Small intestine (tissue), 7 donors: ENCODE measurements at regions not wholly inside any gene's neighbourhood (a gene's known extent, or its start where the extent isn't known, plus 50 kb on each side); places are given as distances from the start of the nearest gene placed in this dataset.

Source experiments
- DNase-seq, 2 donors: peaks; one replicate each; pipeline versions ENCODE4 v3.0.0 to v3.0.0-alpha.2; 2013
- FAIRE-seq: peaks from 2 replicates; lab custom pipeline; 2012; peaks lifted over from hg19 to GRCh38; lab: Jason Lieb, UNC
- H3K27ac ChIP-seq, 3 donors: one replicate each; pipeline ENCODE4 v1.5.1; 2013; ENCODE audit warnings: low read length in 2 of 3, mild to moderate bottlenecking in 2 of 3, control low read depth in 1 of 3, inconsistent platforms in 1 of 3, low read depth in 1 of 3, moderate library complexity in 1 of 3
- H3K27me3 ChIP-seq, 3 donors: one replicate each; pipeline ENCODE4 v1.6.1; 2013; ENCODE audit warnings: low read length in 3 of 3, inconsistent platforms in 1 of 3; ENCODE audit not compliant: control insufficient read depth in 3 of 3, insufficient read depth in 3 of 3
- H3K36me3 ChIP-seq, 3 donors: one replicate each; pipeline ENCODE4 v1.6.1; 2013; ENCODE audit warnings: low read length in 3 of 3, inconsistent platforms in 1 of 3, low read depth in 1 of 3, mild to moderate bottlenecking in 1 of 3, moderate library complexity in 1 of 3; ENCODE audit not compliant: control insufficient read depth in 3 of 3, insufficient read depth in 2 of 3
- H3K4me1 ChIP-seq, 3 donors: one replicate each; pipeline ENCODE4 v1.6.1; 2013; ENCODE audit warnings: low read length in 2 of 3, inconsistent platforms in 1 of 3, low read depth in 1 of 3, mild to moderate bottlenecking in 1 of 3, moderate library complexity in 1 of 3; ENCODE audit not compliant: control insufficient read depth in 3 of 3, insufficient read depth in 2 of 3
- H3K4me3 ChIP-seq, 3 donors: one replicate each; pipeline ENCODE4 v1.5.1; 2013; ENCODE audit warnings: low read length in 3 of 3, control low read depth in 1 of 3, inconsistent platforms in 1 of 3, low read depth in 1 of 3, mild to moderate bottlenecking in 1 of 3, moderate library complexity in 1 of 3
- H3K9me3 ChIP-seq, 2 donors: one replicate each; pipeline ENCODE4 v1.6.1; 2013; ENCODE audit warnings: low read depth in 1 of 2, low read length in 1 of 2; ENCODE audit not compliant: control insufficient read depth in 2 of 2, insufficient read depth in 1 of 2
- WGBS, 3 donors: extraction: QIAGEN DNeasy Blood & Tissue Kit; methylation state at CpG; one replicate each; pipeline ENCODE4 v1.1.7; 2013; 5-methylcytosine and 5-hydroxymethylcytosine counted together
- donor health status: healthy with polysubstance abuse.
- donor health status: control.
- donor health status: control.
- donor health status: Bipolar disorder and iron deficiency.
- donor health status: healthy.

DNA sequence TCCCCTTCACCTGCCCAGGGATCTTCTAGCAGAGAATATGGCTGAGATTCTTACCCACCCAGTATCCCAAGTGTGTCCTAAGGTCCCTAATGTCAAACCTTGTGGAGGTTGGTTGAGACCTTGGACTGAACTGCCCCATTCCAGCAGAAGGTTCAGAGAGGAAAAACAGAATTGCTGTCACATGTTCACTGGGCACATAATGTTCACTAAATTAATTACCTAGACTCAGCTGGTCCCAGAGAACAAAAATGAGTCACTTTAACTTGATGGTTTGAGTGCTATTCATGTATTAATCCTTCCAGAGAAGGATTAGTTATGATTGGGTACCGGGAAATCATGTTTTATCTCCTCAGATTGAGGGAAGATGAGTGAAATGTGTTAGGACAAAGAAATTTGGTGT is 171.3 kb upstream of the GADL1 start:
- Histone ChIP-seq H3K27ac (no peak overlapping the region), H3K4me1 (no peaks in the 10 kb centered on the region), H3K4me3 (no peak overlapping the region), H3K9me3 (no peaks in the 10 kb centered on the region), H3K27me3 (peaks cover 0 to 2% (median 2%) of the 10 kb centered on the region in 3 donors), H3K36me3 (no peaks in the 10 kb centered on the region)
- no peak for DNase-seq
- no peak for FAIRE-seq
- WGBS, 3 donors: 73 to 86% (median 76%) methylated on average over 1 of the region's 1 CpG

DNA sequence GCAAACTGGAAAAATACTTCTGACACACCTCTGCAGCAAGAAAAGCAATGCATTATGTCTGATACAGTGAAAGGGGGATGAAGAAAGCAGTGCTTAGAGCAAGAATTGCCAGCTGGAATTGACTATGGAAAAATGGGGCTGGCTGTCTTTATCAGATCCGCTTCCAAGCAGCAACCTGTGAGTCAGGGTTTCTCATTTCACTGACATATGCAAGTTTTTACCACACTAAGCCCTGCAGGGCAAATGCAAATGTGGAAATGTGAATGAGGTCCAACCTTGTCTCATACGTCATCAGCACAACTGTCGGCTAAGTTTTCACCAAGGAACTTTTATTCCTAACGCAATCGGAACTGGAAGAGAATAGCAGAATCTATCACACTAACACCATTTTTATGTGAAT is 172.5 kb upstream of the GADL1 start:
- FAIRE-seq: no peak

DNA sequence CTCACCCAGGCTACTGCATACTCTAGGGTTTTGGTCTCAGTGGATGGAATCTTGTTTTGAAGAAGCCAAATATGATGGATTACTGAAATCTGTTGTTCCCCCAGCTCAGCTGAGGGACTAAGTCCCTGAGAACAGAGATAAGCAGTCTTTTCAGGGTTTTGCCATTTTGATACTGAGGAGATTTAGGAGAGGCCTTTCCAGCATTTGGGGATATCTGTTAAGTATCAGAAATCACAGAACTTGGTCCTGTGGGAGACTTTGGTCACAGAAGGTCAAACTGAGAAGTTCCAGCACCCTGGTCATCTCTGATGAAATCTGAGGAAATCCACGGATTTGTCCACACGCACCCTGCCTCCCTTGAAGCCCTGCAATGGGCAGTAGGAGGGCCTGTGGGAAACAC is 181.0 kb upstream of the GADL1 start:
- peaks cover 0 to 7% of the 10 kb centered on the region in 2 donors for H3K9me3 ChIP-seq
- FAIRE-seq (no peak), DNase-seq (no peak)
- no peaks in the 10 kb centered on the region for H3K4me1 ChIP-seq
- H3K36me3 ChIP-seq: no peaks in the 10 kb centered on the region
- H3K4me3 ChIP-seq: no peak overlapping the region
- H3K27me3 ChIP-seq: no peaks in the 10 kb centered on the region
- H3K27ac ChIP-seq: no peak overlapping the region
- 81 to 95% (median 93%) methylated on average over 2 of the region's 2 CpGs for WGBS, 3 donors

More for the DNA sequence above, 172.5 kb upstream of the GADL1 start:
- Histone ChIP-seq H3K27ac (no peak overlapping the region), H3K36me3 (no peaks in the 10 kb centered on the region), H3K27me3 (peaks cover 0 to 2% (median 2%) of the 10 kb centered on the region in 3 donors), H3K4me3 (no peak overlapping the region), H3K4me1 (no peaks in the 10 kb centered on the region), H3K9me3 (no peaks in the 10 kb centered on the region)
- no peak for DNase-seq
- 67 to 83% (median 79%) methylated on average over 5 of the region's 5 CpGs for WGBS, 3 donors

DNA sequence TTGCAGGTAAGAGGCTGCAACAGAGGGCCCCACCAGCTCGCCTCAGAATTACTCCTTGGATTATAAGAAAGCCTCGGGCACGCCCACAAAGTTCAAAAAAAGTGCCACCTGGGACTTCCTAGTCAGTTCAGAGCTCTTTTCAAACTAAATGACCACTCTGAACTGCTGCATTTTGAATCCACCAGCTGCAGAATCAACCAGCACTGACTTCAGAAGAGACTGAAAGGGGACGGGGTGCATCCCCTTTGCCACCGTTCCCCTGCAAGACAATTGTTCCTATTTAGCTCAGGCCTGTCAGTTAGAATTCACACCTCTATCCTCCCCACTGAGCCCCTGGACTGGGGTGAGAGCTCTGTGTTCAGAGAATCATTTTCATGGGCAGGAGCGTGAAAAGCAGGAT is 181.4 kb upstream of the GADL1 start:
- no peaks in the 10 kb centered on the region for H3K27me3 ChIP-seq
- H3K4me3 ChIP-seq: no peak overlapping the region
- no peak for FAIRE-seq
- DNase-seq: no peak
- H3K36me3 ChIP-seq: no peaks in the 10 kb centered on the region
- H3K9me3 ChIP-seq: peaks cover 0 to 7% of the 10 kb centered on the region in 2 donors
- no peaks in the 10 kb centered on the region for H3K4me1 ChIP-seq
- WGBS, 3 donors: 65 to 76% (median 74%) methylated on average over 6 of the region's 6 CpGs
- H3K27ac ChIP-seq: no peak overlapping the region

DNA sequence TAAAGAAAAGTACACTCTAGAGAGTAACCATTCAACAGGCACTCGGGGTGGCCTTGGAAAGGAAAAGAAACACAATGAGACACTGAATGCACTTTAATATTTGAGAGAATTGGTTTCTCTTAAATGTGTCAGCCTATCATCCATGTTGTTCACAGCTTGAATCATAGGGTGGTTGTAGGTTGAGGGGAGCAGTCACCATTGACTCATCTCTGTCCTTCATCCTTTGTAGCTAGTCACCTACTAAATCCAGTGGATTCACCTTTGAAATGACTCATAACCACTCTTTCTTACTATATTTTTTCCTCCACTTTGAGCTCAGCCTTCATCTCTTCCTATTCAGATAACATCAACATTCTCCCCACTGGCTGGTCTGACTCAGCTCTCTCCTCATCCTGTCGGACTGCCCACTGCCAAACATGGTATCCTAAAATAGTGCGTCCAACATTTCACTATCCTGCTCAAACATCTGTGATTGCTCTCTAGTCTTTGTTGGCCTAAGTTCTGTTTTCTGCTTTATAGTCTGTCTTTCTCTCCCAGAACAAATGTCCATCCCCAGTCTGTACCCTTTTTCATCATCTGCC is 182.7 kb upstream of the GADL1 start:
- H3K27me3 ChIP-seq: no peaks in the 10 kb centered on the region
- no peak for FAIRE-seq
- no peak overlapping the region for H3K27ac ChIP-seq
- H3K4me3 ChIP-seq: no peak overlapping the region
- no peaks in the 10 kb centered on the region for H3K36me3 ChIP-seq
- peaks cover 0 to 6% of the 10 kb centered on the region in 2 donors for H3K9me3 ChIP-seq
- H3K4me1 ChIP-seq: no peaks in the 10 kb centered on the region
- no peak for DNase-seq
- 55 to 67% (median 66%) methylated on average over 3 of the region's 3 CpGs for WGBS, 3 donors

DNA sequence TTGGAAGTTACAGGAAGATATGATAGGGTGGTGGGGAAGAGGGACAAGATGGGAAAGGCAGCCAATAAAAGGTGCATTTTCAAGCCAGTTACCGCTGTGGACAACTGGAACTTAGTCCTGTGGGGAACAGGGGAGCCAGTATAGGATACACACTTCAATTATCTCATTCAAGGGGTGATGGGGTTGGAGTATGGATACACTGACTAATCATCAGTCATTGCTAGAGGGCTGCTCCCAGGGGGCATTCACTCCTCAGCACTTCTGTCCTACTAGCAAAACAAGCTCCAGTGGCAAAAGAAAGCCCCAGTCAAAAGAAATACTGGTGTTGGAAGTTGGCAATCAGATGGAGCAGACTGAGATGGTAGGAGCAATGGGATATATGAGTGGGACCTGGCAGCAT is 183.4 kb upstream of the GADL1 start:
- no peak for DNase-seq
- Histone ChIP-seq H3K9me3 (peaks cover 0 to 4% of the 10 kb centered on the region in 2 donors), H3K27ac (no peak overlapping the region), H3K4me3 (no peak overlapping the region), H3K36me3 (no peaks in the 10 kb centered on the region), H3K4me1 (no peaks in the 10 kb centered on the region), H3K27me3 (no peaks in the 10 kb centered on the region)
- no peak for FAIRE-seq
- 71 to 87% (median 77%) methylated on average over 1 of the region's 1 CpG for WGBS, 3 donors

DNA sequence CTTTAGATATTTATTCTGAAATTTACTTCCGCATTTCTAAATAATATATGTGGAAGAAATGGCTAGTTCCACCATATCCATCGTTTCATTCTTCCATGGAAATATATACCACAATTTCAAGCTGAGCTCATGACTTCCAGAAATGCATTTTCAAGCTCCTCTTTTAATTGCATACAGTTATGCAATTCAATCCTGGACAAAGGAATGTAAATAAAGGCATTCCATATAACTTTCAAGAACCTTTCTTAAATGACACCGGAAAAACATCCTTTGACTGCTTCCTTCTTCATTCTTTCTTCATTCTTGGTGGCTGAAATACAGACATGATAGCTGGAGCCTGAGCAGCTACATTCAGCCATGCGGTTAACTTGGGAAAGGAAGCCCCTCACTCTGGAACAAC is 185.2 kb upstream of the GADL1 start:
- FAIRE-seq (no peak), DNase-seq (no peak)
- no peaks in the 10 kb centered on the region for H3K4me1 ChIP-seq
- no peak overlapping the region for H3K4me3 ChIP-seq
- H3K36me3 ChIP-seq: no peaks in the 10 kb centered on the region
- H3K27ac ChIP-seq: no peak overlapping the region
- WGBS, 3 donors: 87 to 88% (median 88%) methylated on average over 4 of the region's 4 CpGs
- no peaks in the 10 kb centered on the region for H3K27me3 ChIP-seq
- H3K9me3 ChIP-seq: peaks cover 0 to 1% of the 10 kb centered on the region in 2 donors

DNA sequence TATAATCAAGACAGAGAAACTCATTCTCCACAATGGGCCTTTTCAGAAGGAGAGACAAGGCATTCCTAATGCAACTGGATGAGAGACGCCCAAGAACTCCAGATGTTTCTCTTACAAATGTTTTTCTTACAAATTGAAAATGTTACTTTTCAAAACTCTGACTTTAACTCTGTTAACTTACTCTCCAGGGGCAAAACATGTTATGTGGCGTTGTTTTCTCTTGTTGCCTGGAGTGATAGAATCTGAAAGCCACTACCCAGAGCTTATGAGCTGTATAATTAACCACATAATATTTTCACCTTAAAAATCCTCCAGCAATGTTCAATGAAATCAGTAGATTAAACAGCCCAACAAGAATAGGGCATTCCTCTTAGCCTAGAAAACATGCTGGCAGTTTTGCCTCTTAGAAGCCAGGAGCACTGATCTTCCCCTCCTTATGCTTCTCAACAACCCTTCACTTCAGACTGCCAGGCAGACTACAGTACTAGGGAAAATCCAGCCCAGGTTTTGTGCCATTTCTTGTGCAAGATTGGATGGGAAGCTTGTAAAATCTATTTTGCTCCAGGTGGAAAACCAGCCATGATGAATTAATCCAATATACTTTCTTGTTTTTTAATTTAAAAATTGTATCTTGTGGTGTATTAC is 186.7 kb upstream of the GADL1 start:
- no peaks in the 10 kb centered on the region for H3K36me3 ChIP-seq
- WGBS, 3 donors: 64 to 74% (median 73%) methylated on average over 2 of the region's 2 CpGs
- H3K4me3 ChIP-seq: no peak overlapping the region
- H3K27ac ChIP-seq: no peak overlapping the region
- H3K4me1 ChIP-seq: no peaks in the 10 kb centered on the region
- H3K27me3 ChIP-seq: no peaks in the 10 kb centered on the region
- H3K9me3 ChIP-seq: no peaks in the 10 kb centered on the region
- no peak for DNase-seq
- FAIRE-seq: no peak

DNA sequence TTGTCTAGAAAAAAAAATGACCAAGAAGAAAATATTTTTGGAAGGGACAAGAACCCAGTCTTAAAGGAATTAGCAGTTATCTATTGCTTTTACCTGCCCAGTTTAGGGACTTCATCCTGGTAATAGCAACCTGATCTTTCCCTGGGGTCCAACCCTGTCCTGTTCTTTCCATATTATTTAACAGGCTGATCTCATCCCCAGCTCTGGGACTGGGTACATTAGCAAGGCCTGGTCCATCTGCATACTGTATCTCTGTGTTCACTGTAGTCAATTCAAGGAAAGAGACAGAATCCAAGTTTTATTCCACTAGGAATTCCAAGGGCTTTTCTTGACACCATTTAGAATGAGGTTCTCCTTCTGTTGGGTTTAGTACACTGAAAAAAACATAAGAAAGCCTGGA is 191.7 kb upstream of the GADL1 start:
- H3K9me3 ChIP-seq: no peaks in the 10 kb centered on the region
- DNase-seq (no peak), FAIRE-seq (no peak)
- H3K27ac ChIP-seq: no peak overlapping the region
- no peak overlapping the region for H3K4me3 ChIP-seq
- no peaks in the 10 kb centered on the region for H3K36me3 ChIP-seq
- H3K4me1 ChIP-seq: no peaks in the 10 kb centered on the region
- no peaks in the 10 kb centered on the region for H3K27me3 ChIP-seq
